Esophagus squamous epithelium (tissue), 4 donors: ENCODE measurements at regions not wholly inside any gene's neighbourhood (a gene's known extent, or its start where the extent isn't known, plus 50 kb on each side); places are given as distances from the start of the nearest gene placed in this dataset.

Experiments used
- CTCF ChIP-seq, 6 experiments: fragments of 450-650 bp in 4 of 6; fragments of 200-600 bp in 2 of 6; sonication (generic) in 2 of 6; IDR thresholded peaks; one replicate each; pipeline ENCODE4 v1.5.1; 2016 to 2019; ENCODE audit warnings: antibody characterized with exemption in 6 of 6, mild to moderate bottlenecking in 4 of 6, moderate library complexity in 4 of 6
- POLR2A ChIP-seq, 4 donors: fragments of 450-650 bp; IDR thresholded peaks; one replicate each; pipeline ENCODE4 v1.6.1; 2017; ENCODE audit warnings: antibody characterized with exemption in 4 of 4, mild to moderate bottlenecking in 4 of 4, moderate library complexity in 3 of 4

- no peak for TF ChIP-seq POLR2A (IDR thresholded peaks at IDR 0.05)
- TF ChIP-seq CTCF (IDR thresholded peaks at IDR 0.05) = no peak
Observed at GRCh38 chr12:111155521-111155920, 213.4 kb downstream of the PHETA1 start.
